CD14-positive monocyte (primary cell): ENCODE measurements at regions not wholly inside any gene's neighbourhood (a gene's known extent, or its start where the extent isn't known, plus 50 kb on each side); places are given as distances from the start of the nearest gene placed in this dataset.

Source experiments
- DNase-seq, 3 donors: peaks; one replicate each; pipeline ENCODE4 v3.0.0-alpha.2; 2011 to 2022
- H2AFZ ChIP-seq: 2 replicates; pipeline ENCODE4 v1.6.0; 2012; ENCODE audit warnings: mild to moderate bottlenecking, low read depth, low read length, inconsistent platforms; ENCODE audit not compliant: insufficient read depth, poor library complexity, severe bottlenecking
- H3K27ac ChIP-seq, 2 donors: 1 replicate in 1 of 2; 2 replicates in 1 of 2; pipeline ENCODE4 v1.5.1; 2012 to 2013; ENCODE audit warnings: low read length in 2 of 2, control low read depth in 1 of 2, inconsistent platforms in 1 of 2, low read depth in 1 of 2, mild to moderate bottlenecking in 1 of 2
- H3K27me3 ChIP-seq, 2 donors: one replicate each; pipeline versions ENCODE4 v1.6.0 to v1.6.1; 2011 to 2013; ENCODE audit warnings: low read length in 2 of 2; ENCODE audit not compliant: control insufficient read depth in 2 of 2, insufficient read depth in 2 of 2
- H3K36me3 ChIP-seq, 2 donors: replicated peaks in 1 of 2; 1 replicate in 1 of 2; 2 replicates in 1 of 2; pipeline versions ENCODE4 v1.5.1 to v1.6.1; 2012 to 2013; ENCODE audit warnings: low read length in 2 of 2, control low read depth in 1 of 2, inconsistent platforms in 1 of 2, mild to moderate bottlenecking in 1 of 2; ENCODE audit not compliant: insufficient read depth in 2 of 2, control insufficient read depth in 1 of 2
- H3K4me1 ChIP-seq, 2 donors: 1 replicate in 1 of 2; 2 replicates in 1 of 2; pipeline versions ENCODE4 v1.5.1 to v1.6.1; 2012 to 2013; ENCODE audit warnings: low read length in 2 of 2, control low read depth in 1 of 2, inconsistent platforms in 1 of 2, mild to moderate bottlenecking in 1 of 2, moderate library complexity in 1 of 2; ENCODE audit not compliant: insufficient read depth in 2 of 2, control insufficient read depth in 1 of 2
- H3K4me2 ChIP-seq: replicated peaks from 2 replicates; pipeline ENCODE3; 2012; ENCODE audit warnings: low read length, moderate library complexity, mild to moderate bottlenecking; ENCODE audit not compliant: poor library complexity, severe bottlenecking; ENCODE audit errors: extremely low read depth
- H3K4me3 ChIP-seq, 3 experiments: fragments of 200-600 bp in 1 of 3; sonication (generic) in 1 of 3; replicated peaks in 1 of 3; 1 replicate in 2 of 3; 2 replicates in 1 of 3; pipeline ENCODE4 v1.5.1; 2011 to 2013; ENCODE audit warnings: low read length in 3 of 3, mild to moderate bottlenecking in 3 of 3, control low read depth in 2 of 3, low read depth in 2 of 3, inconsistent platforms in 1 of 3, moderate library complexity in 1 of 3
- H3K79me2 ChIP-seq: 2 replicates; pipeline ENCODE4 v1.6.0; 2012; ENCODE audit warnings: mild to moderate bottlenecking, control low read depth, inconsistent platforms, low read length, moderate library complexity; ENCODE audit not compliant: insufficient read depth
- H3K9ac ChIP-seq: 2 replicates; pipeline ENCODE4 v1.6.0; 2017; ENCODE audit warnings: low read length, mild to moderate bottlenecking; ENCODE audit not compliant: insufficient read depth, poor library complexity, severe bottlenecking
- H3K9me3 ChIP-seq, 2 donors: replicated peaks in 1 of 2; 1 replicate in 1 of 2; 2 replicates in 1 of 2; pipeline versions ENCODE4 v1.5.1 to v1.6.1; 2012 to 2013; ENCODE audit warnings: low read length in 2 of 2, control low read depth in 1 of 2; ENCODE audit not compliant: control insufficient read depth in 1 of 2, insufficient read depth in 1 of 2
- H4K20me1 ChIP-seq: 2 replicates; pipeline ENCODE4 v1.6.0; 2012; ENCODE audit warnings: mild to moderate bottlenecking, low read length, control low read depth, moderate library complexity; ENCODE audit not compliant: insufficient read depth
- H3K27ac Mint-ChIP-seq, 7 donors: one replicate each; pipeline ENCODE4 v1.8.0; 2020; ENCODE audit warnings: mild to moderate bottlenecking in 7 of 7, mixed read lengths in 7 of 7, moderate library complexity in 6 of 7, inconsistent platforms in 2 of 7
- H3K27me3 Mint-ChIP-seq, 3 donors: one replicate each; pipeline ENCODE4 v1.8.0; 2021 to 2022; ENCODE audit warnings: low read depth in 3 of 3, mild to moderate bottlenecking in 3 of 3, mixed read lengths in 3 of 3, moderate library complexity in 3 of 3, inconsistent platforms in 1 of 3
- H3K36me3 Mint-ChIP-seq, 2 donors: one replicate each; pipeline ENCODE4 v1.8.0; 2020; ENCODE audit warnings: mixed read lengths in 2 of 2, inconsistent platforms in 1 of 2, mild to moderate bottlenecking in 1 of 2
- H3K4me1 Mint-ChIP-seq: one replicate; pipeline ENCODE4 v1.8.0; 2020; ENCODE audit warnings: mild to moderate bottlenecking, mixed read lengths
- H3K4me3 Mint-ChIP-seq, 2 donors: one replicate each; pipeline ENCODE4 v1.8.0; 2020; ENCODE audit warnings: mild to moderate bottlenecking in 2 of 2, mixed read lengths in 2 of 2, moderate library complexity in 1 of 2
- H3K9me3 Mint-ChIP-seq, 7 donors: one replicate each; pipeline ENCODE4 v1.8.0; 2020 to 2022; ENCODE audit warnings: mixed read lengths in 7 of 7, mild to moderate bottlenecking in 6 of 7, moderate library complexity in 6 of 7, inconsistent platforms in 2 of 7
- CTCF ChIP-seq: fragments of 200-600 bp; IDR thresholded peaks from one replicate; pipeline ENCODE4 v1.8.0; 2022; ENCODE audit warnings: antibody characterized with exemption, mild to moderate bottlenecking
- WGBS: methylation state at CpG from one replicate; pipeline ENCODE4 v1.1.5; 2013; ENCODE audit warnings: missing lambda C conversion rate; ENCODE audit not compliant: insufficient coverage; 5-methylcytosine and 5-hydroxymethylcytosine counted together
- intact Hi-C, 2 donors: fragments of 100-400 bp; cut with micrococcal nuclease; formaldehyde crosslinking; loops; one replicate each; pipeline versions ENCODE4 v1.15.0 to v1.15.1; 2023

DNA sequence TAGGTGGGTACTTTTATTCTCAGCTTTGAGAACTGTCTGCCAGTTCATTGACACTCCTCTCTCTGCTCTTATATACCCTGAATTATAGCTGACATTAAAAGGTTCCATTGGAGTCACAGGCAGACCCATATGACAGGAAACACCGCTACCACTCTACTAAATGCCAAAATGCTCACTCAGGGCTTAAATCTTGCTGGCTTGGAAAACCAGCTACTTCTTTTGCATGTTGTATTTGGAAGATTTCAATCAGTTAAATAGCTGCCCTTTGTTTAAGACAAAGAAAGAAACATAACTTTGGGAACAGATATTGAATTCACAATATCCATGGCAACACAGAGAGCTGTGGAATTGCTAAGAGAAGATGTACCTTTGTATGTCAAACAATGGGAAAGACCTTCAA, 876.5 kb downstream of the USP25 start:
- no peak overlapping the region for H3K27ac Mint-ChIP-seq
- no CpG with 5 or more reads among the region's 1 CpG for WGBS
- DNase-seq, result no peak
- Histone ChIP-seq H3K4me2 (no peak overlapping the region), H3K4me1 (no peaks in the 10 kb centered on the region), H4K20me1 (no peaks in the 10 kb centered on the region), H3K27me3 (no peaks in the 10 kb centered on the region), H3K36me3 (no peaks in the 10 kb centered on the region), H3K4me3 (no peak overlapping the region), H3K79me2 (no peaks in the 10 kb centered on the region), H3K27ac (no peak overlapping the region), H2AFZ (no peak overlapping the region), H3K9ac (no peak overlapping the region), H3K9me3 (no peaks in the 10 kb centered on the region)
- no peaks in the 10 kb centered on the region for H3K27me3 Mint-ChIP-seq
- no peaks in the 10 kb centered on the region for H3K36me3 Mint-ChIP-seq
- no peak overlapping the region for H3K4me3 Mint-ChIP-seq
- peaks cover 0 to 4% (median 2%) of the 10 kb centered on the region in 7 donors for H3K9me3 Mint-ChIP-seq
- no peak for TF ChIP-seq CTCF
- intact Hi-C loops, result no loop called here
- no peaks in the 10 kb centered on the region for H3K4me1 Mint-ChIP-seq

DNA sequence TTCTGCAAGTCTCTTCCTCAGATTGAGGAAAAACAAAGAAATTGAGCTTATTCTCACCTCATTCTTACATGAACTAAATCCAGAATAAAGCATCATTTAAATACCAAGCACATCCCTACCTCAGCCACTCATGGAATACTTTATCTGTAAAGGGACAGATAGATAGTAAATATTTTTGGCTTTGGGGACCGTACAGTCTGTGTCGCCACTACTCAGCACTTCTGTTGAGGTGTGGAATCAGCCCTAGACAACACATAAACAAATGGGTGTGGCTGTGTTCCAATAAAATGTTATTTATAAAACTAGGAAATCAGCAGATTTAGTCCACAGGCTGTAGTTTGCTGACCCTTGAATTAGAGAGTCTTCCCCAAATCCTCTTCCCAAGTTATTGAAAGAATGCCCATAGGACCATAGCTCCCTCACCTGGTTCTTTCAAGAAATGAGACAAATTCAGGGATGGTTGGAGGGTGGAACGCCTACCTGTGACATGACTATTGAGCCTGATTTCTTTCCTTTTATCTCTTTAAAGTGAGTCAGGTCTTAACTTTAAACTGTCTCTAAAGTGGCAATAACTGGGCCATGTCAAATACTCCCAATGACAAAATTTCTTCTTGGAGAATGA, 878.5 kb downstream of the USP25 start:
- Mint-ChIP-seq H3K9me3 (peaks cover 0 to 4% (median 1%) of the 10 kb centered on the region in 7 donors), H3K27ac (no peak overlapping the region), H3K27me3 (no peaks in the 10 kb centered on the region), H3K4me3 (no peak overlapping the region), H3K4me1 (no peaks in the 10 kb centered on the region), H3K36me3 (no peaks in the 10 kb centered on the region)
- WGBS, result no CpG with 5 or more reads among the region's 3 CpGs
- Histone ChIP-seq H3K4me3 (no peak overlapping the region), H3K9me3 (no peaks in the 10 kb centered on the region), H2AFZ (no peak overlapping the region), H3K79me2 (no peaks in the 10 kb centered on the region), H3K4me1 (no peaks in the 10 kb centered on the region), H3K27ac (no peak overlapping the region), H3K9ac (no peak overlapping the region), H3K36me3 (no peaks in the 10 kb centered on the region), H4K20me1 (no peaks in the 10 kb centered on the region), H3K4me2 (no peak overlapping the region), H3K27me3 (no peaks in the 10 kb centered on the region)
- TF ChIP-seq CTCF, result no peak
- no peak for DNase-seq
- intact Hi-C loops, result no loop called here
